ENCODE measurements at regions not wholly inside any gene's neighbourhood (a gene's known extent, or its start where the extent isn't known, plus 50 kb on each side); places are given as distances from the start of the nearest gene placed in this dataset.
"Not testable (repeated sequence)": the region's sequence is repeated elsewhere in the genome, so short reads cannot be mapped to it uniquely, and the experiment has no call there.

GRCh38 chr14:55769877-55770276 is 189.9 kb downstream of the KTN1 start:
- DNase-seq: no peak

GRCh38 chr14:55771242-55771981 is 191.4 kb downstream of the KTN1 start:
- DNase-seq: no peak

GRCh38 chr14:55772486-55772885 is 192.5 kb downstream of the KTN1 start:
- no peak for DNase-seq

GRCh38 chr14:55773312-55773711 is 193.3 kb downstream of the KTN1 start:
- no peak for DNase-seq

DNA sequence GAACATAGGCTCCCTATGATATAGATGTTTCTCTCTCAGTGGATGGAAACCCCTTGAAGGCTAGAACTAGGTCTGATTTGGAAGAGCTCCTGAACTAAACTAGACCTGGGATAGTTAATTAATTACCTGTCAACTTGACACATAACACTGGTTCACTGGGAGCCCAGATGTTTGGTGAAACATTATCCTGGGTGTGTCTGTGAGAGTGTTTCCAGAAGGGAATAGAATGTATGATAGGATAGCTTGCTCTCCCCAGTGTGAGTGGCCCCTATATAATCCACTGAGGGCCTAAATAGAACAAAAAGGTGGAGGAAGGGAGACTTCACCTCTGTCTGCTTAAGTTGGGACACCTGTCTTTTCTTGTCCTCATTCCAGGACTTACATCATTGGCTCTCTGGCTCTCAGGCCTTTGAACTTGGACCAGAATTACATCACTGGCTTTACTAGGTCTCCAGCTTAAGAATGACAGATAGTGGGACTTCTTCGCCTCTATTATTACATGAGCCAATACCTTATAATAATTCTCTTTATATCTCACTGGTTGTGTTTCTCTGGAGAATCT is 194.1 kb downstream of the KTN1 start:
- no peak for DNase-seq

DNA sequence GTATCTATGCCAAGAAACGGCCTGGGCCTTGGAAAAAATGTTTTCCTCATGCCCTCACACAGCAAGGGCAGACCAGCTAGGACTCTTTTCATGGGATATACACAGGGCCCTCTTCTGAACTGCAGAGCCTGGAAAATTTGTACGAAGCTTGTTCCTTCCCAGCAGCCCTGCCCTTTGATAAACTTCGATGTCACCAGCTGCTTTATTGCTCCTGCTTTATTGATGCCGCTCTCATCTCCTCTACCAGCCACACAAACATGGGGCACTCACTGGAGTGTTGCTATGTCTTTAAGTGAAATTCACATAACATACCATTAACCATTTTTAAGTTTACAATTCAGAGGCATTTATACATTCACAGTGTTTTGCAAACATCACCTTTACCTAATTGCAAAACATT is 197.9 kb downstream of the KTN1 start:
- no peak for DNase-seq

DNA sequence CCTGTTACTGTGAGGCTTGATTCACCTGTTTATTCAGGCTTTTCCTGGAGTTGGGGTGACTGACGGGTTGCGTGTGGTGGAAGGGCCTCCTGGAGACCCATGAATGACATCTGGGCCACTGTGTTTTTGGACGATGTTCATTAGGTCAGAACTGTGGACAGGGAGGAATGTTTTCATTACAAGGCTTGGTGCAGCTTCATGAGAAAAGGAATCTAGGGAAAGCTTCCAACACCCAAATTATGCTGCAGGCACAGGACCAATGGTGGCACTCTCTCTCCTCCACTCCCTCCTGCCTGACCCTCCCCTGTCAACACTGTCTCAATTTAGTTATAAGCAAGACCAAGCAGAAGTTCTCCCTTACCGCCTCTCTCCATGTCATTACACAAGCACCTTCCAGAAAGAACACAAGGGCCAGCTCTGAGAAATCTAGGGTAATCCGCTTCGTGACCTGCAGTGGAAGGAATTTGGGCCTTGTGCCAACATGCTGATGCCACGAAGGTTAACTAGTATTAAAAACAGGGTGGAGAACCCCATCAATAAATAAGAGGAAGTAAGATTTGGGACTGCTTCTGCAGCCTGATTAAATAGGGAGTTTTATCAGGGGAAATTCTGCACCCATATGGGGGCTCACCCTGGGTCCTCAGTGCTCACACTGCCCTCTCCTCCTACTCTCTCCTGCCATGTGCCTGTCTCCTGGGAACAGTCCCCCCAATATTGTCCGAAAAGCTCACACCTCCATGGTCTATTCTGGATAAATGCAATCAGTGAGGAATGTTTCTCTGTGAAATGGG is 200.3 kb downstream of the KTN1 start:
- DNase-seq: peak; percentile 60

DNA sequence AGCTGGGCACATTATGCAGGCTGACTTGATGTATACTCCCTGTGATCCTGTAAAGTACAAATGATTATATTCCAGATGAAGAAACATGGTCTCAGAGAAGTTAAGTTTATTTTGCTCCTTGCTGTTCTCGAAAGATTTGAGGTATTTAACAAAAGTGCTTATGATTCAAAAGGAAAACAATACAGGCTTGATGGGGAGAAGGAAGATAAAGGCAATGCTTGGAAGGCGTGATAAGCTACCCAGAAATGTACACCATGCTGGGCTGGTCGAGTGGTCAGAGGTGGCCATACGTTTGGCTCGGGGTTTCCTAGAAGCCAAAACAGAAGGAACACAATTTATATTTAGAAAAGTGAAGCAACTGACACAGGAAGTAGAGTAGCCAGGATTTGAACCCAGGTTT is 201.0 kb downstream of the KTN1 start:
- DNase-seq: no peak

DNA sequence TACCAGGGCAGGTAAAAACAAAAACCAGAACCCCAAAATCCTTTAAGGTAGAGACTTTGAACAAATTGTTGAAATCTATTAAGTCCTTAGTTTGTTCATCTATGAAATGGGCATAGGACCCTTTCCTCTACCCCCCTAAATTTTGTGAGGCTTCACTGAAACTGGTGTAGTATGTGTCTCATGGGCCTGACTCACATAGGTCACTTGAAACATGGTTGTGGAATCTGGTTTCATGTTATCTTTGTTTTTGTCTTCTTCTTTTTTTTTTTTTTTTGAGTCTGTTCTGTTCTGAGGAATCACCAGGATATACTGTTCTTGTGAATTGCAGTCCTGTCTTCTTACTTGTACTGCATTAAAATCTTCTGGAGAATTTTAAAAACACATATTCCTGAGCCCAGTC is 202.2 kb downstream of the KTN1 start:
- DNase-seq: no peak

DNA sequence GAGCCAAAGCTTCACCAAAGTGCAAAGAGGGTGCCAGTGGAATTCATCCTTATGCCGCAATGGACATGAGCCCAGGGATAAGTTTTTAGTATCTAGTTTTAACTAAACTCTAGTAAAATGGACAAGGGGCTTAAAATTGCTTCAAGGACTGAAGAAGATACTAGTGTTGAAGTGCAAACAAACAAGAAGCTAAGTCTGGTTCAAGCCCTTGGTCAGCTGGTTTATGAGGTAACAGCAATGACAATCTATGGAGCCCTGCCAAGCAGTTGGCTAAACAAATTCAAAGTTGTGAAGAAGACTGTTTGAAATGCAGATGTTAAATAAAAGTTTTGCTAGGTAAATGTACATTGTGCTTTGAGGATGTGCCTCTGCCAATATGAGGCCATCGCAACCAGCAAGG is 209.4 kb downstream of the KTN1 start:
- DNase-seq: no peak

DNA sequence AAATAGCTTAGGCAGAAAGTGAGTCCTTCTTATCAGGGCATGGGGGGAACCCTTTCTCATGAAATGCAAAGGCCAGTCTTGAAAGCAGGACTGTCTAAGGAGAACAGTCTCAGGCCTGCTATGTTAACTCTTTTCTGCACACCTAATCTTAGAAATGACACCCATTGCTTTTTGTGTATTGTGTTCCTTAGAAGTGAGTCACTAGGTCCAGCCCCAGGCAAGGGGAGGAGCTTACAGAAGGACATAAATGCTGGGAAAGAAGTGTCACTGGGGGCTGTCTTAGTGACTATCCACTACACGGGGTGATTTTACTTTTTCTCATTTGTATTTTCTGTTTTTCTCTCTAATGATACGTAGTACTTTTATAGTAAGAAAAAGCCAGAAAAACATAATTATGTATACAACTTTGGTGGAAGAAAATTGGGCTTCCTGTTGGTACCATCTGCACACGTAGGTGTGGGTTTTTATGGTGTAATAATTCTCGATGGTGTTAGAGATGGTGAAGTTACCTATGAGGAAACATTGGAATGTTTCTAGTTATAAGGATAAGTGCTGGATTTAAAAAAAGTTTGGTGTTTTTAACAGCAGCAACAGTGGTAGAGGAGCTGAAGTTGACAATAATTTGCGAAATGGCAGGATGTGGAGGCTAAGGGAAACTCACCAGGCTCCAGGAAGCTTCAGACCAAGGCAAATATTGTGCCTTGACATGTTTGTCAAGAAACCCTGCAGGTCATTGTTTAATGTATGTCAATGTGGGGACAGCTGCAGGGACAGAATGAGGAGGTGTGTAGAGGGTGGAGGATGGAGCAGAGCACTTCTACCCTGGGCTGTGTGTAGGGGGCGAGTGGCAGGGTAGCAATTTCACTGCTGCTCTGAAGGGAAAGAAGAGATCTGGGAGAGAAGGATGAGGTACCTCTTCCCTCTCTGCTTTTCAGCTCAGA is 214.9 kb downstream of the KTN1 start:
- no peak for DNase-seq

- DNase-seq: not testable (repeated sequence)
These were observed 216.5 kb downstream of the KTN1 start for GRCh38 chr14:55796513-55796912.

DNA sequence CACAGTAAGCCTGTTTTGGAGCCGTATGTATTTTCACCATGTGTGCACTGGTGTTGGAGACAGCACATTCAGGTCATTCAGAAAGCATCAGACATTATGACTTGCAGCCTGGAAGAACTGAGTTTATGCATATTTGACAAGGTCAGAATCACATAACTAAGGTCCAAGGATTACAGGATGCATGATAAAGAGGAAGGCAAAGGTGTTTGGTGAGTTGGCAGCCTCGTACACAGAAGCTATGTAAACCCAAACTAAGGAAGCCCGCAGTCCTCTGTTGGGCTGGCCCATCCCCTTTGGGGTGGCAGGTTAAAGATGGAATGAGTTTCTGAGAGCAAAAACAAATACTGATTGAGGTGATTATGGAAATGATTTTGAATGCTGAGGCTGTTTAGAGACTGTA is 218.4 kb downstream of the KTN1 start:
- DNase-seq: no peak

- no peak for DNase-seq
These were observed 219.6 kb downstream of the KTN1 start for GRCh38 chr14:55799508-55800095.

DNA sequence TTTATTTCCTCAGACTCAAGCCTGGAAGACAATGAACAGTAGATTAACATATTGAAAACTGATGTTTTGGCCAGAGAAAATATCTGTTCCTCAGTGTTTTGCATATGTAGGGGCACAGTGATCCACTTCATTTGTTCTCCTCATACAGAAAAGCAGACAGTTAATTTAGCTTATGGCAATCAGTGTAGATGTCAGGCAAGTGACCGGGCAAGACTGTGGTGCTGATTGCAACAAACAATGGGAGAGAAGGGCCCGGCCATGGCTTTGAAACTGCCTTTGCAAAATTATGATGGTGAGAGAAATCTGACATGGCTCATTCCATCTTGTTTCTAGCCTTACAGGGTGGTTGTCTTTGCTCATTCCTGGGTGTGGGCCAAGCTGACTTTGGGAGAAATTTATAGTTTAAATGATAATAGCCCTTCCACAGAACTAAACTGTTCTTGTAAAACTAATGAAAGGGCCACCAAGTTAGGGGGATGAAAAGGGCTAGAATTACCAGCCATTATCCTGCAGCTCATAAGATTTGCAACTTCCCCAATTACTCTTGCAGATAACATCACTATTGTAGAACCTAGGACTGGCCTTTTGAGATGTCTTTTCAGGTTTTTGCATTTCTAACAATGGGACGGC is 220.3 kb downstream of the KTN1 start:
- no peak for DNase-seq

- no peak for DNase-seq
These were observed 221.1 kb downstream of the KTN1 start for GRCh38 chr14:55801121-55801520.

DNA sequence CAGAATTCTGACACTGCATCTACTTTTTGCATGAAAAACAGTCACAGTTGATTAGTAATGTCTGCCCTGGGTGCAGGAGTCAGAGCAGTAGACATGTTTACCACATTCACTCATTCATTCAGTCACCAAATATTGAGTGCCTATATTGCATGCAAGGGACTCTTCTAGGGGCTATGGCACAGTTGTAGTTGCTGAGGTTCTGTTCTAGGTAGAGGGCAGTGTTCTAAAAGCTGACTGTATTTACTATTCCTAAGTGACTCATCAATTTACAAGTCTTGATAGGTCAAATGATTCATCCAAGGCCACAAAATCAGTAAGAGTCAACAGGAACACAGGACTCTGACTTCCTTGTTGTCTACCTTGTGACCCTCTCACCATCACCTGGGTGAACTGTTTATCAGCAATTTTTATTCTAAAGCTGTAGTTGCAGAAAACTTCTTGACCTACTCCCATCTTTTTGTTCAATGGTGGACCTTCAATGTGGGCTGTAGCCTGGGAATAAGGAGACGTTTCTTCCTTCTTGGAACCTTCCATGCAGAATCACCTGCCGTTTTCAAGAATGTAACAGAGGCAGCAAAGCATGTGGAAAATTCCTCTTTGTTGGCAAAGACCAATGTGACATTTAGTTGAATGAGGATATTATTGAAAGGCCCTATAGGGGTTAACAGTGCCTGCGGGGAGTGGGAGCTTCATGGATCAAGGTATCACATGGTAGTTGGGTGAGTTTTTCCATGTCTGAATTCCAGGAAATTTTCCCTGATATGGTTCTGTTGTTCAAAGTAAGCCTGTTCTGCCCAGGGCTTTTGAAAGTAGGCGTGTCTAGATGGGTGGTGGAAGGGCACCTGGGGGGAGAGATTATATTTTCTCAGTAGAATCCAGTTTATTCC is 223.2 kb downstream of the KTN1 start:
- peak; percentile 63 for DNase-seq

- peak; percentile 60 for DNase-seq
These were observed 224.0 kb downstream of the KTN1 start for GRCh38 chr14:55803873-55804553.

GRCh38 chr14:55805250-55805649 is 225.2 kb downstream of the KTN1 start:
- DNase-seq: no peak

Data from MV-4-11 (cell line).